HG03135 (cell line): ENCODE measurements at regions not wholly inside any gene's neighbourhood (a gene's known extent, or its start where the extent isn't known, plus 50 kb on each side); places are given as distances from the start of the nearest gene placed in this dataset.
A peak's percentile ranks its signal among the peaks of the same experiment; 100 is the strongest.

ENCODE experiments used
- ATAC-seq: cut with Tn5 transposase; IDR thresholded peaks from one replicate; pipeline ENCODE4 v1.9.1; 2021; ENCODE audit warnings: mild to moderate bottlenecking, moderate library complexity; ENCODE audit not compliant: unreplicated experiment

DNA sequence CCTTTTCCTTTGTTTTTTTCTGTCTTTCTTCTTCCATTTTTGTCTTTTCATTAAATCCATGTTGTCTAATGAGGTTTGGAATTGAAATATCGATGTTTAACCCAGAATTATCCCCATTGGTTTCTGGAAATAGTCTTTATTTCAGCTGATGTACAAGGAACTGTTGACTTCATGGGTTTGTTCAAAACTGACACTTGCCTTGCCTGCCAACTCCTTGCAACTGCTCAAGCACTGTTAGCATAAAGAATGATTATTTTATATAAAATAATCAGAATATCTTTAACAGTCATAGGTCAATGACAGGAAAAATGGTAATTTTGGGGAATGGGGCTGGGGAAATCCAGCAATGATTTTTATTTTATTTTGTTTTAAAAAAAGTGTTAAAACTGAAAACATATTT lies 359.6 kb upstream of the LCORL start:
- ATAC-seq: no peak

DNA sequence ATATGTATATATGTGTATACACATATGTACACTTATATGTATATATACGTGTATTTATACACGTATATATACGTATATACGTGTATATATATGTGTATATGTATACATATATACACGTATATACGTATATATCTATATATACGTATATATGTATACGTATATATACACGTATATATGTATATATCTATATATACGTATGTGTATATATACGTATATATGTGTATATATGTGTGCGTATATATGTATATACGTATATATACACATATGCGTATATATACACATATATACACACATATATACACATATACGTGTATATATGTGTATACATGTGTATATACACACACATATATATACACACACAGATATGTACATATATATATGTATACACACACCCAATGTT lies 348.0 kb upstream of the LCORL start:
- no peak for ATAC-seq

DNA sequence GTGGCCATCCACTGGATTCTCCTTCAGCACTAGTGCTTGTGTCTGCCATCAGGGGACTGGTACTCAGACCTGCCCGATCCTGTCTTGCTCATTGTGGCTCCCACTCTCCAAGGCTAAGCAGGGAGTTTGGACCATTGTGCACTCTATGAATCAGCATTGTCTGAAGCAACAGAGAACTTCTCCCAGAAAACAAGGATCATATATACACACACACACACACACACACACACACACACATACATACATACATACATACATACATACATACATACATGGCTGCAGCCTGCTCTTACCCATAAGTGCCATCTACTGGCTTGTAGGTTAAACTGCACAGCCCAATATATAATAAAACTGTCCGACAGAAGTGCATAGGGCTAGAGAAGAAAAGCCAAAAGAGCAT lies 345.3 kb upstream of the LCORL start:
- ATAC-seq: peak; percentile 89

DNA sequence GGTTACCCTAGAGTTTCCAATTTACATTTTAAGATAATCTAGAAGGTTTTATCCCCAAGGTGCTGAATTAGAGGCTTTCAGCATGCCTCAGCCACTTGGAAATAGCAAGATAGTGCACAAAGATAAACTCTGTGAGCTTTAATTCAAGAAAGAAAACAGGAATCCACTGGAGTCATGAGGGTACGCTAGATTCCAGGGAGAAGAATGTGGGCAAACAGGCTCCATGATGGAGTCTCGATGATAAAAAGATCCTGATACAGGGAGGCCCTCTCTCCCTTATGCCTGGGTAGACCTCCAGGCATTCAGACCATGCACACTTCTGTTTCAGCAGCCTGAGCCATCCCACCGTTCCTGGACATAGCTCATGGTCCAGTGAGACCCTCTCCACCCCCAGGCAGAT lies 344.6 kb upstream of the LCORL start:
- no peak for ATAC-seq

DNA sequence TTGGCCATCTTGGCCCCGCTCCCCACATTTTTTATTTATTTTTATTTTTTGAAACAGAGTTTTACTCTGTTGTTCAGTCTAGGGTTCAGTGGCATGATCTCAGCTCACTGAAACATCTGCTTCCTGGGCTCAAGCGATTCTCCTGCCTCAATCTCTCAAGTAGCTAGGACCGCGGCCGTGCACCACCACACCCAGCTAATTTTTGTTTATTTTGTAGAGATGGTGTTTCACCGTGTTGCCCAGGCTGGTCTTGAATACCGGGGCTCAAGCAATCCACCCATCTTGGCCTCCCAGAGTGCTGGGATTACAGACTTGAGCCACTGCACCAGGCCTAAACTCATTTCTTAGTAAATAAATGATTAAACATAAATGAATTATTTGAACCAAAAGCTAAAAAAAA lies 322.0 kb upstream of the LCORL start:
- no peak for ATAC-seq

DNA sequence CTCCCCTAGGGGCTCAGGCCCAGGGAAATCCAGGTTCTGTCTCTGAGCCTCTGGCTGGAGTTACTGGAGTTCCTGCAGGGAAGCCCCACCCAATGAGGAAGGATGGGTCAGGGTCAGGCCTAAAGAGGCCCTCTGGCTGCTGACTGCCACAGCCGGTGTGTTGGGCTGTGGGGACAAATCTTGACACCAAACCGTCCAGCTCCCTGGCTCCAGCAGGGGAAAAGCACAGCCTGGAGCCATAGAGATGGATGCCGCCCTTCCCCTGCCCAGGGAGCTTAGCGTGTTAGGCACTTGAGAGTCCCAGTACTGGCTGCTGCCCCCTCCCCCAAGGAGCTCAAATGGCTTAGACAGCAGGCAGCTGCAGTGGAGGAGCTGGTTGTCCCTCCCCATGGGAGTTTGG lies 321.3 kb upstream of the LCORL start:
- ATAC-seq: no peak

DNA sequence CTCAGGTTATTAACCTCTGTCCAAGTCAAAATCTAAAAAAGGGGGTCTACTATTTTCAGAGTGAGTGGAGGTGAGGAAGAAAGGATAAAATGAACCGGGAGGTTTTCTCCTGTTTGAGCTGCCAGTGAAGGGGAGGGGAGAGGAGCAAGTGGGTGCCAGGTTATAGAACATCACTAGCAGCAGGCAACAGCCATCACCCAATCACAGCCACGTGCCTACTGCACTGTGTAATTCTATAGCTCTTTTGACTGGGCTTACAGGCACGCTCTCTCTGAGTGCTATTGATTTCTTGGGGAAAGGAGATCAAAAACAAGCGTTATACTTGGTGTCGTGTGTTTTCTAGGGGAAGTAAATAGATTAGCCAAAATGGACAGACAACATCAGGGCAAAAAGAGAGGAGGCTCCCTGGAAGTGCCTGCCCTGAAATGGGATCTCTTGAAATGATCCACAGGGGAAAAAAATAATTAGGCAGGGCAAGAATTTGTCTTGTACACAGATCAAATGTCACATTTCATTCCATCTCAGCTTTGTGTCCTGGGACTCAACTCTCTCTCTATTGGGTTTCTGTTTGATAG lies 300.5 kb upstream of the LCORL start:
- ATAC-seq: no peak

DNA sequence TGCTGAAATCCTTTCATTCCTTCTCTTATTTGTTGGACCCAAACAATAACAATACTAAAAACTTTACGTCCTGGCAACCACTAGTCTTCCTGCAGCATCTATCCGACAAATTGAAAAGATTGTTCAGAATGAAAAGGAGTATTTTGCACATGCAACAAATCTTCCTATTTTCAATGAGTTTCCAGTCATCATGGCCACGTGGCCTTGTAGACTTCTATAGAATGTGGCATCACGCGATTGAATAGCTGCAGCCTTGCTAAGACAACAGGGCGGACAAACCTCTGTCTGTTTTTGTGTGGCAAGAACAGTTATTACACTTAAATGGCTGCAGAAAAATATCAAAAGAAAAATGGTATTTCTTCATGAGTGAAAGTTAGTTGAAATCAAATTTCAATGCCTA lies 297.9 kb upstream of the LCORL start:
- no peak for ATAC-seq

DNA sequence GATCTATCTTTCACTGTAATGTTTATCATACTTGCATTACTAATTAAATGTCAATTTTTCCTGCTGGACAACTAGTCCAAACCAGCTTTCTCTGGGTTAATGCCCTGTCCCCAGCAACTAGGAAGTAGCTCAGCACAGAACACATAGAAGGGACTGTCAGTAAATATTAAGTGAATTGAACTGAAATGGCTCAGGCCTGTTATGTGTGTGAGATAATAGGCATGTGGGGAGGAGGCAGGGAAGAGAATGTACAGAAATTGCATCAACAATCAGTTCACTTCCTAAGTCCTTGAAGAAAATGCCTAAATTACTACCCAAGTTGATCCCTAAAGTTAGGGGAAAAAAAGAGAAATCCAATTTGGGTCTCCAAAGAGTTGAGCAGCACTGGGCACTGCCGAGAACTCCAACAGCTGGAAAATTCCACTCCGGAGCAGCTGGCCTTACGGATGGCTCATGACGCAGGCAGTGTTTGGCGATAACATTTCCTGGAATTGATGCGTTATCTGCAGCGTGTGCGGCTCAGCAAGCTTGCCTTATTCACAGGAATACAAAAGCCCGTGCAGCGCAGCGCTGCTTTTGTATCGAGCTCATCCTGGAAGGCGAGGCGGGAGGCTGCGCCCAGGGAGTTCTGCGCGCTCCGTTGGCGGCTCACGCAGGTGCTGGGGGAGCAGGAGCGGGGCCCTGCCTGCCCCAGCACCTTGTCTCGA lies 297.3 kb upstream of the LCORL start:
- ATAC-seq: no peak

DNA sequence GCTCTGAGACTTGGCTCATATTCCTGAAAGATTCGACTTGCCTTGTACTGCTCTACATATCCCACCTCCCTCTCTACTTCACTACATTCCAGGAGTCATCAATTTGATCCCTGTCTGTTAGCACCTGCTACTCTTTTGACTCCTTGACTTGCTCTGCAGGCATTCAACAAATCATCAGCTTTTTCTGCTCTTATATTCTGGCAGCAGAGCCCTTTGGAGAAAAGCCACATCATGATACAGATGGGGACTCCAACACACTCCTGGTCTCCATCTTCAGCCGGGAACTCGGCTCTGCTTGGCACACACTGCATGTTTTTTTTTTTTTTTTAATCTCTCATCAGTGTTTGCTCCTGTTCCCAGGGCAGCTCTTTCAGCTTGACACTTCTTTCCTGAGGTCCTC lies 293.2 kb upstream of the LCORL start:
- no peak for ATAC-seq

DNA sequence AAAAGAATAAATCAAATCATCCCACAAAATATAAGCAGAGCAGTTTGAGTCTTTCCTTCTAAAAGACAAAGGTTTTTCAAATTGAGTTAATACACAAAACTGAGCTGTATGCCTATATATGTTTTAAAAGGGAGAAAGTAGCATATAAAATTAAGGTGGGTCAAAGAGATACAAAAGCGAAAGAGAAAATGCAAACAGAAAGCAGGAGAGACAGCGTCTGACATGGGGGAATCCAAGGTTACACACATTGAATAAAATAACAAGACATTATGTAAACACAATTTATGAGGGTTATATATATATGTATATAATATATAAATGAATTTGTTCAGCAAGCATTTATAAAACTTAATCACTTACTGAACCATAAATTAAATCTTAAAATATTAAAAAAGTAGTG lies 276.1 kb upstream of the LCORL start:
- ATAC-seq: no peak

DNA sequence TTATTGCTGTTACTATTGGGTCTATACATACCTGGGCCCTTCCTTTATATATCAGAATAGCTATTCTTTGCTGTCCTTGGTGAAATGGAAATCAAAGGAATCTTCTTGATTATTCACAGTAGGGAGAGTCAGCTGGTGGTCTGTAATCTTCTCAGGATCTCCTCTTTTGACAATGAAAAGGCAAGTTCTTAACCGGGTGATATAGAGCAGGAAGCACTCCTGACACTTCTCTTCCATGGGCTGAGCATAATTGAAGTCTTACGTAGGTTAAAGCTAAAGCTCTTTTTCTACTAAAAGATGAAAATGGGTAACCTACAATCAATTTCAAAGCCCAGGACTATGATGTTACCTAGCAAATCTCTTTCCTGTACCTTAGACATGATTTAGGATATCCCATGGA lies 274.9 kb upstream of the LCORL start:
- ATAC-seq: no peak

DNA sequence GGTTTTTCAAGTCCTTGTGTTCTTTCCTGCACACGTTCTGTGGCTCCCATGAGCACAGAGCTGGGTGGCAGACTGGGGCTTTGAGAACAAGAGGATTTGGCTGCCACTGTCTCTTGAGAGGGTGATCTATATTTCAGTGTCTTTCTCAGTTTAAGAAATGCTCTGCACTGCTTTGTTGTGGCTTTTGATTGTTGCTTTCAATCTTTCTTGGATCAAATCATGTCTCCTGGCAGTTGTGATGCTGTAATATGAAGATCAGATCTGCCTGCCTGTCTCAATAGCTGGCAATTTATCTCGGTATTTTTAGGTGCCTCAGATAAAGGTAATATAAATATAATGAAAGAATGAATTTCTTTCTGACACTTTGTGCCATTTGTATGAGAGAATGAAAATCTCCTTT lies 273.3 kb upstream of the LCORL start:
- ATAC-seq: no peak

DNA sequence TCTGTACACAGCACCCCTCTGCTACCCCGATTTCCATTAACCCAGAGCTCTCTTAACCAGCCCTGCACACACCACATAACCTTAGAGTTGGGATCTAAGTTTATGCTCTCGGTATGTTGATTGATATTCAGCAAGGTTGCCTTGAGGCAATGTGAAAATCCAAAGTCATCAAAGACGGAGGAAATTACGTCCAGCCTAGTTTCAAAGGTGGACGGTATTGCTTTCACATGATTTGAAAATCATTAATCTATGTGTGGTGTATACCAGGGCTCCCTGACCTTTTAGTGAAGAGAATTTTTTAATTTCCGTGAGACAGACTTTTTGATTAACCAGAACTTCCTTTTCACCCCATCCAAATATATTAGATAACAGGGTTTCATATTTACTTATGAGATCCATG lies 272.5 kb upstream of the LCORL start:
- no peak for ATAC-seq

DNA sequence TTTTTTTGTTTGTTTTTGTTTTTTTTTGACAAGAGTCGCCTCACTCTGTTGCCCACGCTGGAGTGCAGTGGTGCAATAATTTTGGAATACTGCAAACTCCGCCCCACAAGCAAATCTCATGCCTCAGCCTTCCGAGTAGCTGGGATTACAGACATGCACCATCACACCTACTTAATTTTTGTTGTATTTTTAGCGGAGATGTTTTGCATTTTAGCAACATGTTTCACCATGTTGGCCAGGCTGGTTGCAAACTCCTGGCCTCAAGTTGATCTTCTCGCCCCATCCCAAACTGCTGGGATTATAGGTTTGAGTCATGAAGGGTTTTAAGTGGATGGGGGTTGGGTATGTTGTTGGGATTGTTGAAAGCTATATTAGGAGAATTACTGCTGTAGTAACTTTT lies 270.9 kb upstream of the LCORL start:
- no peak for ATAC-seq

DNA sequence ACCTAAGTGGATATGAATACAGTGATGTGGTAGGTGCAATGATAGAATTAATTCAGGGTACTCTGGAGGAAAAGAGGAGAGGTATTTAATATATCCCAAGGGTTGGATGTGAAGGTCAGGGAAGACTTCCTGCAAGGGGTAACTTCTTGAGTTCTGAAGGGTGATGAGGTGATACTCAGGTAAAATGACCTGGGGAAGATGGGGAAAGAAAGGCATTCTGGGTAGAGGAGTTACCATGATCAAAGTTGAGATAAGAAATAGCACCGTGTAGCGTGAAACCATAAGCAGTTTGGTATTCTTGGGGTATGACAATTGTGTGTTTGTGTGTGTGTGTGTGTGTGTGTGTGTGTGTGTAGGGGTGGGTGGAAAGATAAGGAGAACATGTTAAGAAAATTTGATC lies 270.4 kb upstream of the LCORL start:
- no peak for ATAC-seq

DNA sequence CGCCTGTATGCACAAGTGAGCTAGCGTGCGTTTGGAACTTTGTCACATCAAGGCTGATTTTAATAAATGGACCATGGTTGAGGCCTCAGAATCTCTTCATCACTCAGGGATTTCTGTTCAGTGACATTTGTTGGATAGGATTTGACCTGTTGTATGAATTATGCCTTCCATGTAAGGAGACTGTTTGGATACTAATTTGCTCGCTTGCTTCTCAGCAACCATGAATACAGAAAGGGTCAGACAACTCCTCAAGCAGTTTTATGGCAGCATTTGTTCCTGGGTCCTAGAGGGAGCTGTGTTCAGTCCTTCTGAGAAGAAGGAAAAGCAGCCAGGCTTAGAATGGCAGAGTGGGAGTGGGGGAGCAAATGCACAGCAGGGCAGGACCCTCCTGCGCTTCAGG lies 269.7 kb upstream of the LCORL start:
- ATAC-seq: no peak

DNA sequence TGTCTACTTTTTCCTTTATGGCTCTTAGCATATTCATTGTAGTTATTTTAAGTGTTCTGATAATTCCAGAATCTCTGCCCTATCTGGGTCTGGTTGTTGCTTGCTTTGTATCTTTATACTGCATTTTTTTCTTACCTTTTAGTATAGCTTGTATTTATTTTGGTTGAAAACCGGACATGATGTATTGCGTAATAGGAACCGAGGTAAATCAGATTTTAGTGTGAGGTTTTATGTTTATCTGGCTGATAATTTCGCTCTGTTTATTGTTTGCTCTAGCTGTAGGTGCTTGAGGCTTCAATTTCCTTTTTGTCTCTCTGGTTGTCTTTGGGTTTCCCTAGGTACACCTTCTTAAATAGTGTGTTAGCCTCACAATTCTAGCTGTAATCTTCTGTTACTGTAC lies 263.8 kb upstream of the LCORL start:
- ATAC-seq: no peak

DNA sequence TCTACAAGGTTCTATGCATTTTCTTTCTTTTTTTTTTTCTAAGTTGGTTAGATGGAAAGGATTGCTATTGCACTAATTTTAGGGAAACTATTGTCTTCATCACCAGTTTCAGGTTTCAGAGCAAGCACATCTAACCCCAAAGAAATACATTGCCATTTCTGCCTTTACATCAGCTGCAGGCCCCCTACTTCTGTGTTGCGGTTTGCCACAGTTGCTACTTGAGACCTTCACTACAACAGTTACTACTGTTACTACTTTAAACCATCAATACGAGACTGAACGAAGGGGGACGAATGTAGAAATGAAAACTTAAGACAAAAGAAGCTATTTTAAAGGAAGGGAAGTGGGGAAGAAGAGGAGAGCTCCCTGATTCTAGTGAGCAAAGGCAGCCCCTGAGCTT lies 256.7 kb upstream of the LCORL start:
- no peak for ATAC-seq

DNA sequence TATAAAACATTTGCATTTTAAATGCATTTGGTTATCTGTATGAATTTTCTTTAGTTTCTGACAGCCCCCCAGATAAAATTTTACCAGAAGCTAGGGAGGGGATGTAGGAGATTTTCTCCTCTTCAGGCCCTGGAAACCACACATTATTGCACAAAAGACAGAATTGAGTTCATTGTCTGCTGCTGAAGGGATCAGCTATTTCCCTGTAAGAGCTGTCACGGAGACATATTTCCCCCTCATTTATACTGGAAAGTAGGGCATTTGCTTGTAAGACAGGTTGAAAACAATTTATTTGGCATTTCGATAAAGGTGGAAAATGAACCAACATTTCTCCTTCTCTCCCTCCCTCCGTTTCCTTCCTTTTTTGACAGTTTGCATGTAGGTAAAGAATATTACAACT lies 241.3 kb upstream of the LCORL start:
- no peak for ATAC-seq

DNA sequence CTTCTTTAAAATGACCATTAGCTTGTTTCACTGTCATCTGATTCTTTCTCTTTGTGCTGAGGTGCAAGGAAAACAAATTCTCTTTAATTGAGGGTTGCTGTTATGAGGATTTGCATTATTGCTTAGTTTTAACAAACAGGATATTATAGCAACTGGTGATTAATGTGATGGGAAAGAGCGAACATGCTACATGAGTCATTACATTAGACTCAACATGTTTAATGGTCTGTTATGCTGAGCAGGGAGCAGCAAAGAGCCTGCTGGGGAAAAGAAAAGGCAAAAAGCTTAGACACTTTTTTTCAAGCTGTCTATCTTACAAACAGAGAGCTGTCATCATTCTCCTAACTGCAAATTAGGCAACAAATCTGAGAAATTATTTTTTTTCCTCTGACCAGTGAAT lies 230.5 kb upstream of the LCORL start:
- no peak for ATAC-seq

DNA sequence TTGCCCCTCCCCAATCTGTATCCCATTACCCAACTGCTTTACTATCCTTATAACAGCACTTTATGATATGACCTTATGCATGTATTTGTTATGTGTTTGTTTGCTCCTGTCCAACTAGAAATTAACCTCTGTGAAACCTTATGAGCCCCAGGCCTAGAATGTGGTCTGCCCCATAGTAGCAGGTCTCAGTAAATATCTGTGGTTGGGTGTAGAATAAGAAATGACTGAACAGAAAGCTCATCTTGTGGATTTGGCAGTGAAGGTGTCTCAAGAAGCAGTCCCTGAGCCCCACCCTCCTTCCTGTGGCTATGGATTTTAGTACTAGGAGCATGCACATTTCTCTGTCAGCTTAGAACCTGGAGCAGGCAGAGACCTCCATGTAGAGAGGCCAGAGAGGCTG lies 229.0 kb upstream of the LCORL start:
- ATAC-seq: no peak

DNA sequence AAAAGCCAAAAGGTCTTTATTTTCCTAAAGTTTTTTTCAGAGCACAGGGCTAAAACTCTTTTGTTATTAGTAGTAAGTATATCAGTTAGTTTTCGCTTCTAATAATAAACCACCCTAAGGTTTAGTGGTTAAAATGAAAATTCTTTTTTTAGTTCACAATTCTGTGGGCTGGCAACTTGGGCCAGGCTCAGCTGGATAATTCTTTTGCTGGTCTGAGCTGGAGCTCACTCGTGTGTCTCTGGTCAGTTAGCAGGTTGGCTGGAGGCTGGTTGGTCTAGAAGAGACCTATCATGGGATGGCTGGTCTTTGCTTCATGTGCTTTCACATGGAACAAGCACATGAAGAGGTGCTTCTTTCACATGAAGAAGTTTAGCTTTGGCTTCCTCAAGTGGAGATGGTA lies 227.1 kb upstream of the LCORL start:
- no peak for ATAC-seq
